OCI-LY3 (cell line): ENCODE measurements at regions not wholly inside any gene's neighbourhood (a gene's known extent, or its start where the extent isn't known, plus 50 kb on each side); places are given as distances from the start of the nearest gene placed in this dataset.

ENCODE experiments used
- EZH2phosphoT487 ChIP-seq: fragments of 200-600 bp; shearing (Covaris generic); IDR thresholded peaks from 2 replicates; pipeline ENCODE4 v1.6.1; 2018; ENCODE audit warnings: antibody characterized with exemption, mixed run types, low read depth
- TF ChIP-seq, protein P1 (sequence below): fragments of 200-600, 300-600 bp; sonication (generic); IDR thresholded peaks from 2 replicates; pipeline ENCODE4 v1.5.1; 2014; ENCODE audit warnings: antibody characterized with exemption, low read length, low read depth

DNA sequence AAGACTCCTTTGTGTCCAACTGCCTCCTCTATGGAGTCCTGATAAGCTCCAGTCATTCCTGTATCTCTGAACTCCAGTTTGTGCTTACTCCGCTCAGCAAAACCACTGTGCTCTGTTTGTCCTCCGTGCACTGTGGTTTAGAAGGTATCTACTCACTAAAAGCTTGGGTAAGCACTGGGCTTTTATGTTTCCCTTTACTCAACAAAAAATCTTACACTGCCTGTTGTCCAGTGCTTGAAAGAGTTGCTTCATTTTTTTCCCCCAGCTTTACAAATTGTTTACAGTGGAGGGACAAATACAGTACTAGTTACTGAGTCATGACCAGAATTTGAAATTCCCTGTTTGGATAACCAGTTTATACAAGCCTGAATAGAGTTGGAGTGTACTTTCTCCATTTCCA, 545.3 kb upstream of the FAT1 start:
- TF ChIP-seq, protein P1, sequence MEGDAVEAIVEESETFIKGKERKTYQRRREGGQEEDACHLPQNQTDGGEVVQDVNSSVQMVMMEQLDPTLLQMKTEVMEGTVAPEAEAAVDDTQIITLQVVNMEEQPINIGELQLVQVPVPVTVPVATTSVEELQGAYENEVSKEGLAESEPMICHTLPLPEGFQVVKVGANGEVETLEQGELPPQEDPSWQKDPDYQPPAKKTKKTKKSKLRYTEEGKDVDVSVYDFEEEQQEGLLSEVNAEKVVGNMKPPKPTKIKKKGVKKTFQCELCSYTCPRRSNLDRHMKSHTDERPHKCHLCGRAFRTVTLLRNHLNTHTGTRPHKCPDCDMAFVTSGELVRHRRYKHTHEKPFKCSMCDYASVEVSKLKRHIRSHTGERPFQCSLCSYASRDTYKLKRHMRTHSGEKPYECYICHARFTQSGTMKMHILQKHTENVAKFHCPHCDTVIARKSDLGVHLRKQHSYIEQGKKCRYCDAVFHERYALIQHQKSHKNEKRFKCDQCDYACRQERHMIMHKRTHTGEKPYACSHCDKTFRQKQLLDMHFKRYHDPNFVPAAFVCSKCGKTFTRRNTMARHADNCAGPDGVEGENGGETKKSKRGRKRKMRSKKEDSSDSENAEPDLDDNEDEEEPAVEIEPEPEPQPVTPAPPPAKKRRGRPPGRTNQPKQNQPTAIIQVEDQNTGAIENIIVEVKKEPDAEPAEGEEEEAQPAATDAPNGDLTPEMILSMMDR = no peak
- TF ChIP-seq EZH2phosphoT487 = no peak
